ENCODE measurements at regions not wholly inside any gene's neighbourhood (a gene's known extent, or its start where the extent isn't known, plus 50 kb on each side); places are given as distances from the start of the nearest gene placed in this dataset.

DNA sequence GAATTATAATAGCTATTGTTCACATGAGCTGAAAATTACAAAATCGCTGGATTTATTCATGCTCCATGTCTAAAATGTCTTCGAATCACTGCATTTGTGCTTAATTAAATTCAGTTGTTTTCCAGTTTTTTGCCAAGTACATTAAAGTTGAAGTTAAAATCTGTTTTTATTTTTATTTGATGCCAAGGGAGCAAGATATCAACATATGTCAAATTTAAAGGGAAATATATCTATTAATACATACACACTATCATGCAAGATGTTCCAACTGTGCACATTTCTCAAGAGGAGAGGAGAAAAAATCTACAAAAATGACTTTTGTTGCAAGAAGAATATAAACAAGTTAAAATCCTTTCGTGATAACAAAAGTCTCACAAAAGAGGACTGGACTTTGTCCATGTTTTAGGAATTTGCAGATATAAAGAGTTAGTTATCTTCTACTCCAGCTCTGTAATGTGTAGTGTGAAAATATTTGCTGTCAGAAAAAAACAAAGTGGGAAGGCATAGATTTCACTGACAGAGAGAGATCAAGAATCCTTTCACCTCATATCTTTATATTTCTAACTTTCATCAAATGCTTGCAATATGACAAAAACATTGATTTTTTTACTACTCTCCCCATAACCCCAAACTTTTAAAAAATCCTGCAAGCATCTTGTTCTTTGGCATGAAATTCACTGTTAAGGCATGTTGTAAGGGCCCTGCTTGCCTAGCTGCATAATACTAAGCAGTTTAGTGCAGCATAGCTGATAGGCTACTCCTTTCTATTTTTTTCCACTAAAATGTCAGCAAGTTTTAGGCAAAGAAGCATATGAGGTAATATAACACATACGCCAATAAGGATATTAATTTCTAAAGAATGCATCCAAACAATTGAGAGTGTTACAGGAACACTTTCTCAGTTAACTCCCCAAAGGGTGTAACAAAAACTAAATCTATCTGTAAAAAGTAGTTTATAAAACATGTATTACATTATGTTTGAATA is 340.2 kb upstream of the ADAMTS5 start:
- no peak overlapping the region for H3K27ac ChIP-seq (ENCODE audit: low read depth, low read length)

DNA sequence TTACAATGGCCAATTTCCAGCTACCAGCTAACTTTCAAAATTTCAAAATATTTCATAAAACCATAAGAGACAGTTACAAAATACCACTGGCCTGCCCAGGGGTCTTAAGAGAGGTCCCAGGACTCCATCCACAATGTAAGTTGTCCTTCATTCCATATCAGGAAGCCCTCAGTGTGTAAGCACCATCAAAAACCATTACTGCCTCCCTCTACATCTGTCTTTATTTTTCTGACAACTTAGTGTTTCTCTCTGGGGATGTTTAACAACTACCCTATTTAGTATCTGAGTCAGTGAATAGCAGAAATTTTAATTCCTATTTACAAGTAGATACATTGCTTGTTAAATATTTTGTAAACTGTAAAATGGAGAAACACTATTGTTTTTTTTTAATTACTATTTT is 339.3 kb upstream of the ADAMTS5 start:
- Histone ChIP-seq H3K79me2 (ENCODE audit: insufficient read depth, low read length) (no peaks in the 10 kb centered on the region), H3K27me3 (ENCODE audit: insufficient read depth, low read length) (no peaks in the 10 kb centered on the region), H3K27ac (ENCODE audit: low read depth, low read length) (no peak overlapping the region), H2AFZ (ENCODE audit: low read length) (peak overlapping the region; percentile 38), H3K4me3 (ENCODE audit: insufficient read depth, low read length) (no peak overlapping the region), H3K9me3 (ENCODE audit: low read depth, low read length) (no peaks in the 10 kb centered on the region), H3K4me1 (ENCODE audit: insufficient read depth, low read length) (peaks cover under 1% of the 10 kb centered on the region), H4K20me1 (ENCODE audit: insufficient read depth, low read length) (no peaks in the 10 kb centered on the region), H3K36me3 (ENCODE audit: insufficient read depth, low read length) (no peaks in the 10 kb centered on the region), H3K4me2 (ENCODE audit: insufficient read depth, low read length) (no peak overlapping the region)
- no peak for DNase-seq (ENCODE audit: insufficient read length, low spot score, missing footprints)
- TF ChIP-seq, protein P1, sequence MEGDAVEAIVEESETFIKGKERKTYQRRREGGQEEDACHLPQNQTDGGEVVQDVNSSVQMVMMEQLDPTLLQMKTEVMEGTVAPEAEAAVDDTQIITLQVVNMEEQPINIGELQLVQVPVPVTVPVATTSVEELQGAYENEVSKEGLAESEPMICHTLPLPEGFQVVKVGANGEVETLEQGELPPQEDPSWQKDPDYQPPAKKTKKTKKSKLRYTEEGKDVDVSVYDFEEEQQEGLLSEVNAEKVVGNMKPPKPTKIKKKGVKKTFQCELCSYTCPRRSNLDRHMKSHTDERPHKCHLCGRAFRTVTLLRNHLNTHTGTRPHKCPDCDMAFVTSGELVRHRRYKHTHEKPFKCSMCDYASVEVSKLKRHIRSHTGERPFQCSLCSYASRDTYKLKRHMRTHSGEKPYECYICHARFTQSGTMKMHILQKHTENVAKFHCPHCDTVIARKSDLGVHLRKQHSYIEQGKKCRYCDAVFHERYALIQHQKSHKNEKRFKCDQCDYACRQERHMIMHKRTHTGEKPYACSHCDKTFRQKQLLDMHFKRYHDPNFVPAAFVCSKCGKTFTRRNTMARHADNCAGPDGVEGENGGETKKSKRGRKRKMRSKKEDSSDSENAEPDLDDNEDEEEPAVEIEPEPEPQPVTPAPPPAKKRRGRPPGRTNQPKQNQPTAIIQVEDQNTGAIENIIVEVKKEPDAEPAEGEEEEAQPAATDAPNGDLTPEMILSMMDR (IDR thresholded peaks at IDR 0.05; ENCODE audit: extremely low read depth, low read depth, low read length), result no peak

More for the DNA sequence above, 340.2 kb upstream of the ADAMTS5 start:
- no peaks in the 10 kb centered on the region for H3K79me2 ChIP-seq (ENCODE audit: insufficient read depth, low read length)
- no peaks in the 10 kb centered on the region for H4K20me1 ChIP-seq (ENCODE audit: insufficient read depth, low read length)
- no peak overlapping the region for H3K4me3 ChIP-seq (ENCODE audit: insufficient read depth, low read length)
- no peak overlapping the region for H3K4me2 ChIP-seq (ENCODE audit: insufficient read depth, low read length)
- H3K36me3 ChIP-seq (ENCODE audit: insufficient read depth, low read length), result no peaks in the 10 kb centered on the region
- no peak overlapping the region for H2AFZ ChIP-seq (ENCODE audit: low read length)
- no peaks in the 10 kb centered on the region for H3K27me3 ChIP-seq (ENCODE audit: insufficient read depth, low read length)
- DNase-seq (ENCODE audit: insufficient read length, low spot score, missing footprints), result no peak
- TF ChIP-seq, protein P1 (IDR thresholded peaks at IDR 0.05; ENCODE audit: extremely low read depth, low read depth, low read length), result no peak
- no peaks in the 10 kb centered on the region for H3K4me1 ChIP-seq (ENCODE audit: insufficient read depth, low read length)
- no peaks in the 10 kb centered on the region for H3K9me3 ChIP-seq (ENCODE audit: low read depth, low read length)

DNA sequence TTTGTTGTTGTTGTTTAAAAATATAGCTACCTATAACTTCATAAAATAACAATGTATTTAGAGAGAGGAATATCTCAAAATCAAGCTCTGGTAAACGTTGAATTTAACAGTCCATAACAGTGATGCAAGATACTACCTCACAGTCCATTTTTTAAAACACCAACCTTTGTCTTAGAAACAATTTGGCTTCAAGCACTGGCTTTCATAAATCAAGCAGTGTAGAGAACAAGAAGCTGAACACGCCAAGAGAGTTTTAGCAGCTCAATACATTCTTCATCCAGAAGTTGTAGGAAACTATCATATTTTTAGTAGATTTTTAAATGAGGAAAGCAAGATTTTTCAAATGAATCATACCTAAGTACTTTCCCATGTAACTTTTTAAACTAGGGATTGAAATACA is 334.3 kb upstream of the ADAMTS5 start:
- DNase-seq (ENCODE audit: insufficient read length, low spot score, missing footprints), result peak; percentile 43
- no peak overlapping the region for H3K4me3 ChIP-seq (ENCODE audit: insufficient read depth, low read length)
- no peak overlapping the region for H3K4me2 ChIP-seq (ENCODE audit: insufficient read depth, low read length)
- no peaks in the 10 kb centered on the region for H4K20me1 ChIP-seq (ENCODE audit: insufficient read depth, low read length)
- no peaks in the 10 kb centered on the region for H3K36me3 ChIP-seq (ENCODE audit: insufficient read depth, low read length)
- H3K27ac ChIP-seq (ENCODE audit: low read depth, low read length), result peak overlapping the region; percentile 15
- no peaks in the 10 kb centered on the region for H3K79me2 ChIP-seq (ENCODE audit: insufficient read depth, low read length)
- H3K27me3 ChIP-seq (ENCODE audit: insufficient read depth, low read length), result no peaks in the 10 kb centered on the region
- H2AFZ ChIP-seq (ENCODE audit: low read length), result peak overlapping the region; percentile 26
- H3K4me1 ChIP-seq (ENCODE audit: insufficient read depth, low read length), result peaks cover 6% of the 10 kb centered on the region
- no peaks in the 10 kb centered on the region for H3K9me3 ChIP-seq (ENCODE audit: low read depth, low read length)
- TF ChIP-seq, protein P1 (IDR thresholded peaks at IDR 0.05; ENCODE audit: extremely low read depth, low read depth, low read length), result no peak

DNA sequence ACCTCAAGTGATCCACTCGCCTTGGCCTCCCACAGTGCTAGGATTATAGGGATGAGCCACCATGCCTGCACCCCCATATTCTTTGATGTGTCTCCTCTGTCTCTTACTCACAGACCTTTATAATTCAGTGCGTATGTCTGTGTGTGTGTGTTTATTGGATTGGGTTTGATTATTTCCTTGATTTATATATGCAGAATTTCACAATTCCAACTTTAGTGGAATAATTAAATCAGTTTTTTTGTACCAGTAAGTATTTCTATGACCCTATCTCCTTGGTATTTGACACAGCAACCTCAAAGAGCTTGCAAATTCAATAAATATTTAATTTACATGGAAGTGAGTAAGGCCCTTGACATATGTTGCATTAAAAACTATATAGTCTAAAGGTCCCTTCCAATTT is 333.9 kb upstream of the ADAMTS5 start:
- peak overlapping the region; percentile 15 for H3K27ac ChIP-seq (ENCODE audit: low read depth, low read length)
- TF ChIP-seq, protein P1 (IDR thresholded peaks at IDR 0.05; ENCODE audit: extremely low read depth, low read depth, low read length), result no peak
- no peak for DNase-seq (ENCODE audit: insufficient read length, low spot score, missing footprints)
- no peaks in the 10 kb centered on the region for H4K20me1 ChIP-seq (ENCODE audit: insufficient read depth, low read length)
- H3K9me3 ChIP-seq (ENCODE audit: low read depth, low read length), result no peaks in the 10 kb centered on the region
- no peaks in the 10 kb centered on the region for H3K36me3 ChIP-seq (ENCODE audit: insufficient read depth, low read length)
- no peak overlapping the region for H3K4me2 ChIP-seq (ENCODE audit: insufficient read depth, low read length)
- no peak overlapping the region for H3K4me3 ChIP-seq (ENCODE audit: insufficient read depth, low read length)
- H3K27me3 ChIP-seq (ENCODE audit: insufficient read depth, low read length), result no peaks in the 10 kb centered on the region
- peaks cover 6% of the 10 kb centered on the region for H3K4me1 ChIP-seq (ENCODE audit: insufficient read depth, low read length)
- no peaks in the 10 kb centered on the region for H3K79me2 ChIP-seq (ENCODE audit: insufficient read depth, low read length)
- H2AFZ ChIP-seq (ENCODE audit: low read length), result no peak overlapping the region

All from osteoblast (primary cell).